Endodermal cell (in vitro differentiated cells): ENCODE measurements at regions not wholly inside any gene's neighbourhood (a gene's known extent, or its start where the extent isn't known, plus 50 kb on each side); places are given as distances from the start of the nearest gene placed in this dataset.

Source experiments
- DNase-seq: peaks from one replicate; pipeline ENCODE4 v3.0.0-alpha.2; 2017
- H3K27ac ChIP-seq: 2 replicates; pipeline ENCODE4 v1.5.1; 2013; ENCODE audit warnings: mild to moderate bottlenecking, low read depth, low read length, moderate library complexity
- H3K27me3 ChIP-seq: 2 replicates; pipeline ENCODE4 v1.6.1; 2013; ENCODE audit warnings: mild to moderate bottlenecking, low read length, moderate library complexity; ENCODE audit not compliant: insufficient read depth, control insufficient read depth, poor library complexity, severe bottlenecking
- H3K36me3 ChIP-seq: 2 replicates; pipeline ENCODE4 v1.7.0; 2013; ENCODE audit warnings: mild to moderate bottlenecking, low read length, moderate library complexity; ENCODE audit not compliant: control insufficient read depth, insufficient read depth
- H3K4me1 ChIP-seq: one replicate; pipeline ENCODE4 v1.7.0; 2013; ENCODE audit warnings: low read length; ENCODE audit not compliant: control insufficient read depth, insufficient read depth
- H3K4me3 ChIP-seq: 2 replicates; pipeline ENCODE4 v1.5.1; 2013; ENCODE audit warnings: mild to moderate bottlenecking, low read length, moderate library complexity
- H3K9ac ChIP-seq: 2 replicates; pipeline ENCODE4 v1.6.1; 2013; ENCODE audit warnings: mild to moderate bottlenecking, low read length, moderate library complexity; ENCODE audit not compliant: poor library complexity, severe bottlenecking; ENCODE audit errors: extremely low read depth
- H3K9me3 ChIP-seq: 2 replicates; pipeline ENCODE4 v1.6.1; 2013; ENCODE audit warnings: mild to moderate bottlenecking, low read length, moderate library complexity; ENCODE audit not compliant: control insufficient read depth
- H3K27ac Mint-ChIP-seq: 2 replicates; pipeline ENCODE4 v1.8.0; 2020; ENCODE audit warnings: mixed read lengths
- H3K27me3 Mint-ChIP-seq: 2 replicates; pipeline ENCODE4 v1.8.0; 2021; ENCODE audit warnings: mild to moderate bottlenecking, mixed read lengths; ENCODE audit not compliant: insufficient read depth
- H3K36me3 Mint-ChIP-seq: 2 replicates; pipeline ENCODE4 v1.8.0; 2020; ENCODE audit warnings: low read depth, mixed read lengths
- H3K4me1 Mint-ChIP-seq: 2 replicates; pipeline ENCODE4 v1.8.0; 2020; ENCODE audit warnings: mixed read lengths
- H3K4me3 Mint-ChIP-seq: 2 replicates; pipeline ENCODE4 v1.8.0; 2020; ENCODE audit warnings: mild to moderate bottlenecking, moderate library complexity, mixed read lengths
- H3K9me3 Mint-ChIP-seq: 2 replicates; pipeline ENCODE4 v1.8.0; 2020; ENCODE audit warnings: mild to moderate bottlenecking, mixed read lengths
- WGBS, 2 experiments: methylation state at CpG; one replicate each; pipeline versions ENCODE4 v1.1.5 to v1.1.7; 2013; ENCODE audit warnings: missing lambda C conversion rate in 2 of 2, mixed read lengths in 1 of 2; ENCODE audit not compliant: insufficient coverage in 1 of 2, insufficient read length in 1 of 2; 5-methylcytosine and 5-hydroxymethylcytosine counted together
- TF ChIP-seq, protein P1 (sequence below): fragments of 200-600 bp; sonication (generic); conservative IDR thresholded peaks from 2 replicates; pipeline ENCODE4 v1.5.0; 2021; ENCODE audit warnings: antibody characterized with exemption, mild to moderate bottlenecking

DNA sequence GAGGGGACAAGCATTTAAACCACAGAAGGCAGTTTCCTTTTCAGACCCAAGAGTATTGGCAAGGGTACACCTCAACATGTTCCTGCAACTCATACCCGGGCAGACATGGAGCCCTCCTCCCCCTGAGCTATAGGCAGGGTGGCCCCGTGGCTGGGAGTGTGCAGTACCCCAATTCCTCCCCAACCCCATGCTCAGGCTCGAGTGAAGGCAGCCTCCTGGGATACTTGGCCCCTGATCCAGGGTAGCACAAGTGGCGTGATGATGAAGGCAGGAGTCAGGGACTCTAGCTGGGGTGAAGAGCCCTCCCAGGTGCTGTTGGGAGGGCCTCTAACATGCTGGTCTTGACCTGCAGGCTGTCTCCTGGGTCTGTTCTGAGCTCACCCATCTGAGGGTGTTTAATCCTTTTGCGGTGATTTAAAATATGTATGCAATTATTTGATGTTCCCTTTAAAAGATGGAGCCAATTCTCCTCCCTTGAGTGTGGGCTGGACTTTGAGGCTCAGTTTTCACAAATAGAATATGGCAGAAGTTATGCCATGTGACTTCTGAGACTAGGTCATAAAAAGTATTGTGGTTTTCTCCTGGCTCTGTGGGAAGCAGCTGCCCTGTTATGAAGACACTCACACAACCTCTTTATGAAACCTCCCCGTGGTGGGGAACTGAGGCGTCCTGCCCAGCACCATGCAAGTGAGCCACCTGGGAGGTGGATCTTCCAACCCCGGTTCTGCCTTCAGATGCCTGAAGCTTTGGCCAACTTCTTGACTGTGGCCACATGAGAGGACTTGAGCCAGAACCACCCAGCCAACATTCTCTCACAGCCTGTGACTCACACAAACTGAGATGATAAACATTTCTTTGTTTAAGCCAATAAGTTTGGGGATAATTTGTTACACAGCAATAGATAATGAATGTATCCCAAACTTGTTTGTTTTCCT, 54.7 kb upstream of the NECTIN1 start:
- H3K9ac ChIP-seq: no peak overlapping the region
- H3K27me3 ChIP-seq: peaks cover 6% of the 10 kb centered on the region
- no peak overlapping the region for H3K27ac ChIP-seq
- H3K4me3 ChIP-seq: no peak overlapping the region
- H3K9me3 ChIP-seq: no peaks in the 10 kb centered on the region
- no peak for DNase-seq
- H3K27me3 Mint-ChIP-seq: peaks cover 9% of the 10 kb centered on the region
- no peaks in the 10 kb centered on the region for H3K9me3 Mint-ChIP-seq
- WGBS, 2 experiments: 83 to 85% methylated on average over 1 to 8 of the region's 8 CpGs
- TF ChIP-seq, protein P1, sequence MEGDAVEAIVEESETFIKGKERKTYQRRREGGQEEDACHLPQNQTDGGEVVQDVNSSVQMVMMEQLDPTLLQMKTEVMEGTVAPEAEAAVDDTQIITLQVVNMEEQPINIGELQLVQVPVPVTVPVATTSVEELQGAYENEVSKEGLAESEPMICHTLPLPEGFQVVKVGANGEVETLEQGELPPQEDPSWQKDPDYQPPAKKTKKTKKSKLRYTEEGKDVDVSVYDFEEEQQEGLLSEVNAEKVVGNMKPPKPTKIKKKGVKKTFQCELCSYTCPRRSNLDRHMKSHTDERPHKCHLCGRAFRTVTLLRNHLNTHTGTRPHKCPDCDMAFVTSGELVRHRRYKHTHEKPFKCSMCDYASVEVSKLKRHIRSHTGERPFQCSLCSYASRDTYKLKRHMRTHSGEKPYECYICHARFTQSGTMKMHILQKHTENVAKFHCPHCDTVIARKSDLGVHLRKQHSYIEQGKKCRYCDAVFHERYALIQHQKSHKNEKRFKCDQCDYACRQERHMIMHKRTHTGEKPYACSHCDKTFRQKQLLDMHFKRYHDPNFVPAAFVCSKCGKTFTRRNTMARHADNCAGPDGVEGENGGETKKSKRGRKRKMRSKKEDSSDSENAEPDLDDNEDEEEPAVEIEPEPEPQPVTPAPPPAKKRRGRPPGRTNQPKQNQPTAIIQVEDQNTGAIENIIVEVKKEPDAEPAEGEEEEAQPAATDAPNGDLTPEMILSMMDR: no peak
- H3K36me3 Mint-ChIP-seq: no peaks in the 10 kb centered on the region
- H3K27ac Mint-ChIP-seq: no peak overlapping the region
- peaks cover 4% of the 10 kb centered on the region for H3K4me1 ChIP-seq
- peaks cover 26% of the 10 kb centered on the region for H3K4me1 Mint-ChIP-seq
- no peak overlapping the region for H3K4me3 Mint-ChIP-seq
- no peaks in the 10 kb centered on the region for H3K36me3 ChIP-seq

DNA sequence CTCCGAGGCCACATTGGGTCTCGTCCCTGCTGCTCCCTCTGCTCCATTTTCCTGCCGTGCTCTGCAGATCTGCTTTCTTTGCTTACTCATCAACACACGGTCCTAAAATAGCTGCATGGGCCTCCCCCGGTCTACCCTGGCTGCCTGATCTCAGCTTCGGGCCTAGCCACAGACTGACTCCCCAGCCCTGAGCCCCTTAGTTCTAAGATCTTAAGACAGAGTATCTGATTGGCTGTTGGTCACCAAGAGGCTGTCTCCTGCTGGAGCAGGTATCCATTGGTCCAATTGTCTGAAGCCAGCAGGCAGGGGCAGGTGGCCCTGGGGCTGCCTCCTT, 53.7 kb upstream of the NECTIN1 start:
- peaks cover 4% of the 10 kb centered on the region for H3K4me1 ChIP-seq
- Mint-ChIP-seq H3K4me1 (peaks cover 20% of the 10 kb centered on the region), H3K27me3 (peaks cover 7% of the 10 kb centered on the region), H3K4me3 (no peak overlapping the region), H3K27ac (no peak overlapping the region), H3K36me3 (no peaks in the 10 kb centered on the region), H3K9me3 (no peaks in the 10 kb centered on the region)
- WGBS, 2 experiments: 80 to 84% methylated on average over 4 to 6 of the region's 6 CpGs
- no peak for DNase-seq
- H3K27me3 ChIP-seq: peaks cover 6% of the 10 kb centered on the region
- H3K36me3 ChIP-seq: no peaks in the 10 kb centered on the region
- TF ChIP-seq, protein P1: no peak
- no peak overlapping the region for H3K27ac ChIP-seq
- H3K4me3 ChIP-seq: no peak overlapping the region
- no peaks in the 10 kb centered on the region for H3K9me3 ChIP-seq
- no peak overlapping the region for H3K9ac ChIP-seq

DNA sequence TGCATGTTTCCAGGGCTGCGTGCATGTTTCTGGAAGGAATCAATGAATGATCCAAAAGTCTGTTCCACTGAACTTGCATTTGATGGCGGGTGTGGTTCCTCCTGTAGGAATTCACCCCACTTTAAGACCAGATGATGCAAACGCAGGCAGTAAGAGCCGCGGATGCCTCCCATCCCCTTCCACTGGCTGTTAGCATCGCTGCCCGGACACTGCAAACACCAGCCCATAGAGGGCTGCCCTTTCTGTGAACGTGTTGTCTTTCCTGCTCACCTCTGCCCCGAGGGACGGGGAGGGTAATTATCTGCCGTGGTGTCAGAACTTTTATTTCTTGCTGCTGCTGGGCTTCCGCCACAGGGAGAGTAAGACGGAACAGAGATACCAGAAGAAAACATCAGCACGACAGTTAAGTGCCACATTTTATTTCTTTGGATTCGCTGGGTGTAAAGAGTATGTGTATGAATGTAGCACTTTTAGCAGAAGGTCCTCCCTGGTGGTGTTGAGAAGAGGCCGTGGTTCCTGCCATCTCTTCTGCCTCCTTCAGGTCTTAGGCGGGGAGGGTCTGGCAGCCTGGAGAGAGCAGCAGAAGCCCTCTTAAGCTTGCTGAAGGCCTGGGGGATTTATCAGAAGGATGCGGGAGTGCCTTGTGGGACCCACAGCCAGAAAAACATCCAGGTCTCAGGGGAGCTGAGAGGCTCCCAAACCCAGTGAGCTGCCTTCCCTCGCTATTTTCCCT, 53.2 kb upstream of the NECTIN1 start:
- 82 to 84% methylated on average over 17 to 19 of the region's 19 CpGs for WGBS, 2 experiments
- H3K4me3 ChIP-seq: no peak overlapping the region
- H3K9ac ChIP-seq: no peak overlapping the region
- H3K4me3 Mint-ChIP-seq: no peak overlapping the region
- no peak overlapping the region for H3K27ac Mint-ChIP-seq
- H3K27ac ChIP-seq: no peak overlapping the region
- DNase-seq: peak; percentile 76
- H3K27me3 ChIP-seq: peaks cover 6% of the 10 kb centered on the region
- H3K36me3 Mint-ChIP-seq: no peaks in the 10 kb centered on the region
- H3K27me3 Mint-ChIP-seq: peaks cover 8% of the 10 kb centered on the region
- TF ChIP-seq, protein P1: peak; percentile 57
- peaks cover 17% of the 10 kb centered on the region for H3K4me1 Mint-ChIP-seq
- no peaks in the 10 kb centered on the region for H3K9me3 ChIP-seq
- no peaks in the 10 kb centered on the region for H3K36me3 ChIP-seq
- H3K9me3 Mint-ChIP-seq: no peaks in the 10 kb centered on the region
- H3K4me1 ChIP-seq: peaks cover 1% of the 10 kb centered on the region
